Heart left ventricle (tissue), 16 donors: ENCODE measurements at regions not wholly inside any gene's neighbourhood (a gene's known extent, or its start where the extent isn't known, plus 50 kb on each side); places are given as distances from the start of the nearest gene placed in this dataset.

Experiments
- ATAC-seq, 4 donors: fragments of 200-7000 bp; cut with Tn5 transposase; one replicate each; pipeline ENCODE4 v1.9.1; 2020 to 2022; ENCODE audit warnings: moderate library complexity in 4 of 4, mild to moderate bottlenecking in 3 of 4, moderate number of reproducible peaks in 1 of 4
- DNase-seq, 5 donors: peaks; one replicate each; pipeline ENCODE4 v3.0.0-alpha.2; 2020
- H3K27ac ChIP-seq, 12 donors: fragments of 200-600 bp; sonication (generic) in 4 of 12; one replicate each; pipeline versions ENCODE4 v1.5.0 to v1.8.0; 2016 to 2022; ENCODE audit warnings: mild to moderate bottlenecking in 2 of 12
- H3K27me3 ChIP-seq, 9 donors: fragments of 200-600 bp; sonication (generic) in 2 of 9; one replicate each; pipeline versions ENCODE4 v1.5.1 to v1.8.0; 2016 to 2022; ENCODE audit warnings: mild to moderate bottlenecking in 3 of 9
- H3K36me3 ChIP-seq, 9 donors: fragments of 200-600 bp; sonication (generic) in 2 of 9; one replicate each; pipeline versions ENCODE4 v1.5.0 to v1.8.0; 2018 to 2022; ENCODE audit warnings: mild to moderate bottlenecking in 2 of 9
- H3K4me1 ChIP-seq, 12 donors: fragments of 200-600 bp; sonication (generic) in 4 of 12; one replicate each; pipeline versions ENCODE4 v1.5.0 to v1.8.0; 2016 to 2022; ENCODE audit warnings: mild to moderate bottlenecking in 3 of 12
- H3K4me3 ChIP-seq, 12 donors: fragments of 200-600 bp; sonication (generic) in 4 of 12; one replicate each; pipeline versions ENCODE4 v1.5.0 to v1.8.0; 2017 to 2022; ENCODE audit warnings: mild to moderate bottlenecking in 9 of 12, moderate library complexity in 4 of 12
- H3K9me3 ChIP-seq, 12 donors: fragments of 200-600 bp; sonication (generic) in 4 of 12; one replicate each; pipeline versions ENCODE4 v1.5.0 to v1.8.0; 2016 to 2022; ENCODE audit warnings: mild to moderate bottlenecking in 1 of 12
- CTCF ChIP-seq, 12 donors: fragments of 200-600 bp; sonication (generic) in 4 of 12; IDR thresholded peaks; one replicate each; pipeline versions ENCODE4 v1.5.0 to v1.8.0; 2018 to 2022; ENCODE audit warnings: antibody characterized with exemption in 12 of 12, mild to moderate bottlenecking in 5 of 12
- POLR2A ChIP-seq, 2 donors: fragments of 450-650 bp; IDR thresholded peaks; one replicate each; pipeline ENCODE4 v1.6.1; 2017; ENCODE audit warnings: antibody characterized with exemption in 2 of 2, mild to moderate bottlenecking in 2 of 2, moderate library complexity in 2 of 2
- WGBS, 4 donors: extraction: QIAGEN DNeasy Blood & Tissue Kit in 2 of 4; methylation state at CpG; one replicate each; pipeline versions ENCODE4 v1.1.5 to v1.1.7; 2013 to 2018; 5-methylcytosine and 5-hydroxymethylcytosine counted together
- intact Hi-C, 10 donors: fragments of 100-400 bp; cut with DNase I; formaldehyde crosslinking; loops; one replicate each; pipeline versions ENCODE4 v1.11.1 to v1.14.2; 2022
- donor health status: ischemic (EF 13 %, LVEDD 7.1; RV severe dilation, severe dysfunction).
- donor health status: healthy with polysubstance abuse.
- donor health status: DM: no; HTN: yes; CAD: no.
- donor health status: DM: no; HTN: no; CAD: no.
- donor health status: ischemic (EF 25% LVEDD 6.9; RV normal size, moderate dysfunction).
- donor health status: ischemic (EF 25% LVEDD 5.7; RV mildly dilated, moderate dysfunction).
- donor health status: healthy.
- donor health status: DM: yes; HTN: yes; CAD: no.
- donor health status: ischemic (EF 35%, LVEDD 5.7; RV mildly dilated, moderate dysfunction).
- donor health status: nonischemic (EF 11% LVEDD 7.7; RV severe dilation, severe dysfunction).
- donor health status: DM: yes; HTN: yes; CAD: no.
- donor health status: PGD.
- donor health status: ischemic (EF 29% LVEDD 5.4; RV normal size, mild dysfunction).
- donor health status: nonischemic (EF 23%, LVEDD 6.1; RV moderate dilation, normal function).

- no peak for TF ChIP-seq POLR2A (IDR thresholded peaks at IDR 0.05)
- no peak for TF ChIP-seq CTCF (IDR thresholded peaks at IDR 0.05)
- WGBS, 4 donors: 69 to 70% methylated on average over 5 of the region's 5 CpGs; no CpG with 5 or more reads in 2 of the 4 donors
- DNase-seq: no peak
- Histone ChIP-seq H3K4me3 (no peak overlapping the region), H3K4me1 (no peaks in the 10 kb centered on the region), H3K27ac (no peak overlapping the region), H3K27me3 (no peaks in the 10 kb centered on the region), H3K9me3 (no peaks in the 10 kb centered on the region), H3K36me3 (no peaks in the 10 kb centered on the region)
- intact Hi-C loops: no loop called here
- ATAC-seq: no peak
These were observed 650.1 kb upstream of the TSPY4 start for GRCh38 chrY:8687154-8687553.

- DNase-seq (no peak), ATAC-seq (peak in 1 of 4 donors; percentile 77)
- no peak overlapping the region for H3K27ac ChIP-seq
- no peaks in the 10 kb centered on the region for H3K36me3 ChIP-seq
- no peaks in the 10 kb centered on the region for H3K4me1 ChIP-seq
- no peaks in the 10 kb centered on the region for H3K27me3 ChIP-seq
- WGBS, 4 donors: 33 to 34% methylated on average over 2 of the region's 2 CpGs; no CpG with 5 or more reads in 2 of the 4 donors
- TF ChIP-seq POLR2A (IDR thresholded peaks at IDR 0.05): no peak
- TF ChIP-seq CTCF (IDR thresholded peaks at IDR 0.05): no peak
- H3K9me3 ChIP-seq: no peaks in the 10 kb centered on the region
- H3K4me3 ChIP-seq: no peak overlapping the region
- intact Hi-C loops: no loop called here
These were observed 646.2 kb upstream of the TSPY4 start for GRCh38 chrY:8690901-8691685.

- DNase-seq: no peak
- H3K27ac ChIP-seq: no peak overlapping the region
- ATAC-seq: no peak
- intact Hi-C loops: no loop called here
- TF ChIP-seq CTCF (IDR thresholded peaks at IDR 0.05): no peak
- TF ChIP-seq POLR2A (IDR thresholded peaks at IDR 0.05): no peak
- no peaks in the 10 kb centered on the region for H3K36me3 ChIP-seq
- WGBS, 4 donors: 35 to 37% methylated on average over 3 of the region's 3 CpGs; no CpG with 5 or more reads in 2 of the 4 donors
- H3K27me3 ChIP-seq: no peaks in the 10 kb centered on the region
- no peak overlapping the region for H3K4me3 ChIP-seq
- no peaks in the 10 kb centered on the region for H3K4me1 ChIP-seq
- no peaks in the 10 kb centered on the region for H3K9me3 ChIP-seq
These were observed 638.7 kb upstream of the TSPY4 start for GRCh38 chrY:8698571-8698970.

- intact Hi-C loops: no loop called here
- H3K27me3 ChIP-seq: no peaks in the 10 kb centered on the region
- WGBS, 4 donors: 73 to 74% methylated on average over 8 of the region's 8 CpGs; no CpG with 5 or more reads in 2 of the 4 donors
- no peaks in the 10 kb centered on the region for H3K9me3 ChIP-seq
- no peaks in the 10 kb centered on the region for H3K4me1 ChIP-seq
- ATAC-seq (no peak), DNase-seq (no peak)
- H3K27ac ChIP-seq: no peak overlapping the region
- H3K4me3 ChIP-seq: no peak overlapping the region
- no peaks in the 10 kb centered on the region for H3K36me3 ChIP-seq
- TF ChIP-seq CTCF (IDR thresholded peaks at IDR 0.05) (no peak), POLR2A (IDR thresholded peaks at IDR 0.05) (no peak)
These were observed 631.5 kb upstream of the TSPY4 start for GRCh38 chrY:8705636-8706300.
